Body of pancreas (tissue), 4 donors: ENCODE measurements at regions not wholly inside any gene's neighbourhood (a gene's known extent, or its start where the extent isn't known, plus 50 kb on each side); places are given as distances from the start of the nearest gene placed in this dataset.
"Not testable (repeated sequence)": the region's sequence is repeated elsewhere in the genome, so short reads cannot be mapped to it uniquely, and the experiment has no call there.

Source experiments
- ATAC-seq: fragments of 150-250 bp; one replicate; pipeline ENCODE4 v1.9.1; 2016
- DNase-seq, 4 donors: peaks; one replicate each; pipeline ENCODE4 v3.0.0-alpha.2; 2019
- H3K27ac ChIP-seq, 4 donors: fragments of 200-600 bp; sonication (generic); 1 replicate in 3 of 4; 2 replicates in 1 of 4; pipeline versions ENCODE4 v1.5.1 to v1.6.1; 2016 to 2019; ENCODE audit warnings: mild to moderate bottlenecking in 1 of 4, mixed read lengths in 1 of 4, moderate library complexity in 1 of 4
- H3K27me3 ChIP-seq, 2 donors: fragments of 200-600 bp; sonication (generic); one replicate each; pipeline ENCODE4 v1.6.0; 2016; ENCODE audit warnings: mild to moderate bottlenecking in 1 of 2
- H3K36me3 ChIP-seq, 2 donors: fragments of 200-600 bp; sonication (generic); replicated peaks in 1 of 2; 2 replicates each; pipeline ENCODE4 v1.5.1; 2016; ENCODE audit warnings: low read depth in 2 of 2; ENCODE audit not compliant: insufficient read depth in 1 of 2
- H3K4me1 ChIP-seq: fragments of 200-600 bp; sonication (generic); one replicate; pipeline ENCODE4 v1.6.0; 2016
- H3K4me3 ChIP-seq, 2 donors: fragments of 200-600 bp; sonication (generic); 1 replicate in 1 of 2; 2 replicates in 1 of 2; pipeline ENCODE4 v1.5.1; 2016 to 2019
- H3K9me3 ChIP-seq, 3 donors: fragments of 200-600 bp; sonication (generic); 1 replicate in 2 of 3; 2 replicates in 1 of 3; pipeline ENCODE4 v1.5.1; 2016
- CTCF ChIP-seq, 7 experiments: fragments of 450-650 bp in 4 of 7; fragments of 200-600 bp in 3 of 7; sonication (generic) in 3 of 7; IDR thresholded peaks; one replicate each; pipeline ENCODE4 v1.5.1; 2016 to 2019; ENCODE audit warnings: antibody characterized with exemption in 7 of 7
- POLR2A ChIP-seq, 3 donors: fragments of 450-650 bp; IDR thresholded peaks; one replicate each; pipeline ENCODE4 v1.6.1; 2016; ENCODE audit warnings: antibody characterized with exemption in 3 of 3, mild to moderate bottlenecking in 2 of 3
- WGBS, 2 donors: methylation state at CpG; one replicate each; pipeline ENCODE4 v1.1.5; 2017; 5-methylcytosine and 5-hydroxymethylcytosine counted together
- intact Hi-C: fragments of 100-400 bp; cut with DNase I; formaldehyde crosslinking; loops from one replicate; pipeline ENCODE4 v1.15.1; 2023

GRCh38 chrX:121569609-121570008 lies 522.2 kb downstream of the GLUD2 start:
- intact Hi-C loops, result no loop called here
- ATAC-seq, result no peak

GRCh38 chrX:121570072-121570841 lies 522.8 kb downstream of the GLUD2 start:
- intact Hi-C loops, result no loop called here
- ATAC-seq, result peak; percentile 96
- WGBS, 2 donors, result 27 to 50% methylated on average over 3 to 4 of the region's 4 CpGs

More at GRCh38 chrX:121569609-121570008, 522.2 kb downstream of the GLUD2 start:
- no peaks in the 10 kb centered on the region for H3K9me3 ChIP-seq
- TF ChIP-seq POLR2A (IDR thresholded peaks at IDR 0.05) (no peak), CTCF (IDR thresholded peaks at IDR 0.05) (no peak)
- peaks cover 13% of the 10 kb centered on the region for H3K4me1 ChIP-seq
- no peaks in the 10 kb centered on the region for H3K36me3 ChIP-seq
- 75 to 79% methylated on average over 4 of the region's 4 CpGs for WGBS, 2 donors
- no peaks in the 10 kb centered on the region for H3K27me3 ChIP-seq
- H3K27ac ChIP-seq, result peak overlapping the region in 1 of 4 donors; percentile 40
- no peak overlapping the region for H3K4me3 ChIP-seq
- no peak for DNase-seq

GRCh38 chrX:121571333-121571732 lies 523.9 kb downstream of the GLUD2 start:
- Histone ChIP-seq H3K36me3 (no peaks in the 10 kb centered on the region), H3K9me3 (no peaks in the 10 kb centered on the region), H3K4me1 (peaks cover 13% of the 10 kb centered on the region), H3K27ac (no peak overlapping the region), H3K27me3 (no peaks in the 10 kb centered on the region), H3K4me3 (no peak overlapping the region)
- DNase-seq (no peak), ATAC-seq (no peak)
- intact Hi-C loops, result no loop called here
- WGBS, 2 donors, result 84 to 89% methylated on average over 7 of the region's 7 CpGs
- TF ChIP-seq CTCF (IDR thresholded peaks at IDR 0.05), result no peak
- no peak for TF ChIP-seq POLR2A (IDR thresholded peaks at IDR 0.05)

More at GRCh38 chrX:121570072-121570841, 522.8 kb downstream of the GLUD2 start:
- Histone ChIP-seq H3K27me3 (no peaks in the 10 kb centered on the region), H3K36me3 (no peaks in the 10 kb centered on the region), H3K9me3 (no peaks in the 10 kb centered on the region), H3K27ac (peak overlapping the region in 2 of 4 donors; percentile 14 to 40), H3K4me3 (no peak overlapping the region), H3K4me1 (peaks cover 13% of the 10 kb centered on the region)
- DNase-seq, result peak; percentile 27 to 63 (median 58)
- TF ChIP-seq CTCF (IDR thresholded peaks at IDR 0.05) (no peak), POLR2A (IDR thresholded peaks at IDR 0.05) (no peak)

GRCh38 chrX:121574384-121574783 lies 527.0 kb downstream of the GLUD2 start:
- ATAC-seq, H3K9me3 ChIP-seq, H3K36me3 ChIP-seq, H3K27ac ChIP-seq, H3K4me3 ChIP-seq, DNase-seq, H3K27me3 ChIP-seq, intact Hi-C loops: not testable (repeated sequence)
- peaks cover 13% of the 10 kb centered on the region for H3K4me1 ChIP-seq
- WGBS, 2 donors, result 89 to 90% methylated on average over 2 of the region's 2 CpGs

- no peak for ATAC-seq
Observed at GRCh38 chrX:121579016-121579760, 531.8 kb downstream of the GLUD2 start.

More at GRCh38 chrX:121579016-121579760, 531.8 kb downstream of the GLUD2 start:
- H3K27me3 ChIP-seq, result no peaks in the 10 kb centered on the region
- peak in 5 of 7 experiments; percentile 23 to 53 (median 37) for TF ChIP-seq CTCF (IDR thresholded peaks at IDR 0.05)
- TF ChIP-seq POLR2A (IDR thresholded peaks at IDR 0.05), result no peak
- DNase-seq, result peak in 3 of 4 donors; percentile 21 to 33 (median 24)
- H3K4me3 ChIP-seq, result no peak overlapping the region
- H3K36me3 ChIP-seq, result no peaks in the 10 kb centered on the region
- 6 to 7% methylated on average over 3 of the region's 3 CpGs for WGBS, 2 donors
- intact Hi-C loops, result no loop called here
- no peaks in the 10 kb centered on the region for H3K9me3 ChIP-seq
- no peaks in the 10 kb centered on the region for H3K4me1 ChIP-seq
- H3K27ac ChIP-seq, result no peak overlapping the region
